ENCODE measurements at regions not wholly inside any gene's neighbourhood (a gene's known extent, or its start where the extent isn't known, plus 50 kb on each side); places are given as distances from the start of the nearest gene placed in this dataset.
"Not testable (repeated sequence)": the region's sequence is repeated elsewhere in the genome, so short reads cannot be mapped to it uniquely, and the experiment has no call there.

DNA sequence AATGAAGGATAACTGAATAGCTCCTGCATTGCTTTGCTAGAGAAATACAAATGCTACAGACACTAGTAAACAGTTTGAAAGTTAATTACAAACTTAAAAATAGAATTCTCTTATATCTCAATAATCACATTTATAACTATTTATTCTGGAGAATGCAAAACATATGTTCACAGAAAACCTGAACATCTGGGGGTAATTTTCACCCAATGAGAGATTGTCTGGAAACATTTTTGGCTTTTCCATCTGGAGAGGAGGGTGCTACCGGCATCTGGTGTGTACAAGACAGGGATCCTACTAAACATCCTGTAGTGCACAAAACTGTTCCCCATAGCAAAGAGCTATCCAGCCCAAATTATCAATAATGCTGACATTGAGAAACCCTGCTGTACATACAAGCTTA is 378.4 kb upstream of the CHORDC1 start:
- peak; percentile 22 for DNase-seq

DNA sequence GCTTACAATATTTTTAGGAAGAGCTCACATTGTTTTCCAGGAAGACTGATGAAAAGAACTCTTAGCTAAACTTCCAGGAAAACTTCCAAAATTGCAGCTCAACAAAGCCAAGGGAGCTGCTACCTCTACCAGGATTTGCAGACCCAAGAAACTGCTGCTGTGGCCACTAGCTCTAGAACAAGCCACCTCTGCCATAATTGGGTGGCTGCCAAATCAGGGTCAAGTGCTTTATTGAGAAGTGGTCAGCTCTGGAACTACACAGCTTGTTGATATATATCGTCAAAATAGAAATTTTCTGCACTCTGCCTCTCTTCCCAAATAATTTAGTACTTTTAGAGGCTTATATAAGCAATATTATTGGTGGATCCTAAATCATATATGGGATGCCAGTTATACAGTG is 371.8 kb upstream of the CHORDC1 start:
- DNase-seq = no peak

DNA sequence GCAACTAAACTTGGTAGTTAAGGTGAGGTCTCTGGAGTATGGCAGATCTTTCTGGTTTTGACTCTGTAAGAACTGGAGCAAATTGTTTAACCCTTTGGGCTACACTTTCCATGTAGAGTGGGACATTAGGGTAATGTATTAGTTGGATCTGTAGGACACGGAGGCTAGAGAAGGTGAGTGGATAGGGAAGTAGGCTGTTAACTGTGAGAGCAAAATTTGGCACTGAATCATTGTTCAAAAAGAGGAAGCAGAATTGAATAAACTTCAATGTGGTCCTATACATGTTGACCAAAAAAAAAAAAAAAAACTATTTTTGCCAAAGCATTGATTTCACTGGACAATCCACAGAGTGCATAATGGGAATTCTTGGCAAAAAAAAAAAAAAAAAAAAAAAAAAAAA is 370.2 kb upstream of the CHORDC1 start:
- DNase-seq = no peak

DNA sequence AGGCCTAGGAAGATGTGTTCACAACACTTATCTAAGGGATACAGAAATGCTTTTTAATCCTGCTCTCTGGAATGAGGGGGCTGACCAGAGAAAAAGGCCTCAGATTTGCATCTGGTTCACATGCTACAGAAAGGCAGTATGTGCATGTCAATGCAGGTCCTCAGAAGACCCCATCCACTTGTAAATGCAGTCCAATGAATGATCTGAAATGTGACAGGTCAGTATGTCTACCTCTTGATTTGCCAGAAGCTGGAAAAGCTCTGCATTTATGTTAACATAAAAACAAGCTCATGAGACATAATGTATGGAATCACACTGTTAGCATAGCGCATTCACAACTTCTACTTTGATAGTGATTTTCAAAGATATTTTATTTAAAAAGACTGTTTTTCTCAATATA is 367.4 kb upstream of the CHORDC1 start:
- DNase-seq = no peak

DNA sequence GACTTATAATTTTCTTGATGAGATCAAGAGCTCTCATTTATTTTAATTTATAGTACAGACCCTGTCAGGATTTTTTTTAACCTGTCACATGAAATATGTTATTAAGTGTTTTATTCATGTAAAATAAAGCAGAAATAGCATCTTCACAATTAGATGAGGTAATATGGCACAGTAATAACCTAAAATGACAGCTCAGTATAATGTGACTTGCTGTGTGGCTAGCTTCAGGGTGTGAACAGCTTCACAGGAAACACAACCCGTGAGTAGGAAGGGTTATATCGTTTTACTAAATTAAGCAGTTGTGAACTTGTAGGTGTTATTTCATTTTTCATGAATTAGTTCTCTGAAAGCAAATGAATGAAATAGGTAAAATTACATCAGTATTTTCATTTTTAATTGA is 366.9 kb upstream of the CHORDC1 start:
- no peak for DNase-seq

DNA sequence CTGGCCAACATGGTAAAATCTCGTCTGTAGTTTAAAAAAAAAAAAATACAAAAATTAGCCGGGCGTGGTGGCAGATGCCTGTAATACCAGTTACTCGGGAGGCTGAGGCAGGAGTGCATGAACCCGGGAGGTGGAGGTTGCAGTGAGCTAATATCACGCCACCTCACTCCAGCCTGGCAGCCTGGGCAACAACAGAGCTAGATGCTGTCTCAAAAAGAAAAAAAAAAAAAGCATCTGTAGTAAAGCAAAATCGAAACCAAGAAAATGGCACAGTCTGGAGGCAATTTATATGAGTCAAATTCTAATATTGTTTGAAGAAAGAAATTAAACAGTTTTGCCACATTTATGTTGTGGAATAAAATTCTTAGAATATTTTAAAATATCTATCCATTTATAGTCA is 365.0 kb upstream of the CHORDC1 start:
- no peak for DNase-seq

DNA sequence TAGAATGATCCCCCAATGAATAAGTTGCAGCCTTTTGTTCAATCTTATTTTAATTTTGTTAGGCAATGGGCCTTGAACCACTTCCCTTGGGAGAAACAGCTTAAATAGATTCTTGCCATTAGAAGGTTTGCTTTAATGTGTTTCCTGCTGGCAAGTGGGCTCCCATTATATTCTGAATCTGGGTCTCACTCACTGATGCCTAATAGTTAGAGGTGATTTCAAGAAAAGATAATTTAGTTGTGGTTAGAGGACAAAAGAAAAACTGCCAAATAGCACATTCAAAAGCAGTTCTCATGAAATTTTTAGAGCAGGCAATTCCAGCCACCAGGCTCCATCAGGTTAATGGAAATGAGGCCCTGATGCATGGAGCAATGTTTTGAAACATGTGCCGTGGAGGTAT is 362.6 kb upstream of the CHORDC1 start:
- no peak for DNase-seq

DNA sequence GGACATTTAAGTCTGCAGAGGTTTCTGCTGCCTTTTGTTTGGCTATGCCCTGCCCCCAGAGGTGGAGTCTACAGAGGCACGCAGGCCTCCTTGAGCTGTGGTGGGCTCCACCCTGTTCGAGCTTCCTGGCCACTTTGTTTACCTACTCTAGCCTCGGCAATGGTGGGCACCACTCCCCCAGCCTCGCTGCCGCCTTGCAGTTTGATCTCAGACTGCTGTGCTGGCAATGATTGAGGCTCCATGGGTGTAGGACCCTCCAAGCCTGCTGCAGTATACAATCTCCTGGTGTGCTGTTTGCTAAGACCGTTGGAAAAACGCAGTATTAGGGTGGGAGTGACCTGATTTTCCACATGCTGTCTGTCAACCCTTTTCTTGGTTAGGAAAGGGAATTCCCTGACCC is 360.1 kb upstream of the CHORDC1 start:
- not testable (repeated sequence) for DNase-seq

DNA sequence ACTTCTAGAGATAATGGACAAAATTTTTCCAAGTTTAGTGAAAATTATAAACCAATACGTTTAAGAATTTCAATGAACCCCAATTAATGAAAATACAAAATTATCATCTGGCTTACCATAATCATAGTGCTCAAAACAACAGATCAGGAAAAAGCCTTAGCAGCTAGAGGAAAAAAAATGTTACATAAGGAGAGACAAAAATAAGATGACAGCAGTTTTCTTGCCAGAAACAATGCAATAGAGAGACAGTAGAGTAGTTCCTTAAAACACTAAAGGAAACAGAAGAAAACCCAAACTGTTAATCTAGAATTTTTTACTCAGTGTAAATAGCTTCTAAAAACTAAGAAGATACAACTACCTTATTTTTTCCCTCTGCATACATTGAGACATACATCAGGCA is 341.7 kb upstream of the CHORDC1 start:
- DNase-seq = no peak

DNA sequence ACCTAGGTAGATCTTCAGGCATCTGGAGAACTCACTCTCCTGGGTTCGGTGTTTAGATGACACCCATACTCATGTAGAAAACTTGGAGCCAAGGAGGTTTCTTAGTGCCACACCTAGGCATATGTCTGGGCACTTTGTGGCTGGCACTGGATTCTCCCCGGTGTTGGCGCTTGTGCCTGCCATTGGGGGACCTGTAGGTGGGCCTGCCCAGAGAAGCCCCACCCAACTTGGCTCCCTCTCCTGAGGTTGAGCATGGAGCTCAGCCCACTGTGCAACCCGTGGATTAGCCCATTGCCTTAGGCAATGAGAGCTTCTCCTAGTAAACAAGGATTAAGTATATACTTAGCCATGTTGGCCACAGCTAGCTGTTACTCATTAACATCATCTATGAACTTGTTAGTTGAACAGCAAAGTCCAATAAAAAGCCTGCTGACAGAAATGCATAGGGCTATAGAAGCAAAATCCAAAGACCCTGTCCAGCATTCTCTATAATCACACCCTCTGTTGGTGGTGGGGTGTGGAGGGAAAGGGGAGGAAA is 335.5 kb upstream of the CHORDC1 start:
- no peak for DNase-seq

DNA sequence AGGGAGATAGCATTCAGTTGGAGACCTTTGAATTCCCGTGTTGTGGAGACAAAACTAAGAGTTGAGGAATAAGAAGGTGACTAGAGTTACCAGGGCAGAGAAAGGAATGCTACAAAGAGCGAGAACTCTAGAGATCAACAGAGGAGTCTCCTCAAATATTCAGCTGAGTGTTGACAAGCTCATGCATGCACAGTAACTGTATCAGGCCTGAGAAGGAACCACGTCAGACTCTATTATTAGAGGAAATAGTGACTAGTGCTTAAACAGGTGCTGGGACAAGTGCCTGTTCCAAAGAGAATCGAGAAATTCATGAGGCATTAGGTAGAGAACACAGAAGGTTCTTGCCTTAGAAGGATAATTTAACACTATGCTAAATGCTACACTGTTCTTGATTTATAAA is 333.8 kb upstream of the CHORDC1 start:
- DNase-seq = no peak

DNA sequence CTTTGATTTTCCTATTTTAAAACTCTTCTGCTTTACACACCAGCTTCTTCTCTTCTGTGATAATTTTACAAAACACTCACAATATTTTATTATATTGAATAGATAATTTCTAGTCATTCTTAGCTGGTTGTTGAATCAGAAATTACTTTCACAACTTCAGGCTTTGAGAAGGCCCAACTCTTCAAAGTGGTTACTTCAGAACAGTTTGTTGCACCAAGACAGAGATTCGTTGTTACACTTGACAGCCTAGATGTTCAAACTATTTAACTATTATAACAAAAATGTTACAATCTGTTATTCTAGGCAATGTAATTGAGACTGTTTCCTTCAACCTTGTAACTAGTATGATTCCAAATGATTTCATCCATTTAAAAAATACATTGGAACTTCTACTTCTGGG is 333.2 kb upstream of the CHORDC1 start:
- no peak for DNase-seq

DNA sequence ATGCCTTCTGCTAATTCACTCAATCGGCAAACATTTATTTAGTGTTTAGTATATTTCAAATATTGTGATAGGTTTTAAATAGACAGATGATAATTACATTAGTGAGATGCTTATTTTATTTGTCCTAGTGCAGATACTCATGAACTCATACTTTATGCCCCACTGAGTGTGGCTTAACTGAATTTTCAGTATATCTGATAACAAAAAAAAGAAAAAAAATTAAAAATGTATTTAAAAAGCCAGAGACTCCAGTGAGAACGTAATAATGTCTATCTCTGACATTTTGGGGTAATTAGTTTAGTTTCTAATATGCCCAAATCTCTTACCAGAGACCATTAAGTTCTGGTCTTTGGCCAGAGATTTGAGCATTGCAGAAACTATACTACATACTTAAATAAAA is 332.6 kb upstream of the CHORDC1 start:
- DNase-seq = no peak

DNA sequence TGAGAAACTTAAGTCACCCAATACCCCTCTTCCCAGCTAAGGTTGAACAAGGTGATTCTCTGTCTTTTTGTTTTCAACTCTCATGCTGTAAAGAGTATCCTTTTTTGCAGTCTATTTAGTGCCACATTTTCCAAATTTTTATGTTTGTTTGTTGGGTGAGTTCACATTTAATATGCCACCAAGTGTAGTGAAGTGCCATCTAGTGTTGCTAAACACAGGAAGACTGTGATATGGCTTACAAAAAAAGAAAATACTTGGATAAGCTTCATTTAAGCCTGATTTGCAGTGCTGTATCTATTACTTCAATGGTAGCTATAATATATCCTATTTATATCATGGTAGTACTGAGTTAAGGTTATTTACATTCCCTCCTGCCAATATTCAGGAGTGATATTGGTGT is 319.2 kb upstream of the CHORDC1 start:
- no peak for DNase-seq

DNA sequence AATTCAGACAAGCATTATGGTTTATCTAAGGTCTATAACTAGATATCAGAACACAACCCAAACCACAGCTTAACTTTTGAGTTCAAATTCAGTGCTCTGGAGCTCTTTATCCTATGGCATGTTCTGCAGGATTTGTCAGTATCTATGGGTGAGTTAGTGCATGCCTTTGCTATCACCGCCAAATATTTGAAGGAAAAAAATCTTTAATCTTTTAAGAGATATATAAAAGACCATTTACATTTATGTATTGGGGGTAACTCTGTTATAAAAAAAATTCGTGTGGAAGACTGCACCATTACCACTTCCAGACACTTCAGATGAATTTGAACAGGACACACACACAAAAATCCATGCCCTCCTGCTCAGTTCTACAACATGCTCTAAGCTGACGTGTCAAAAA is 313.5 kb upstream of the CHORDC1 start:
- no peak for DNase-seq

DNA sequence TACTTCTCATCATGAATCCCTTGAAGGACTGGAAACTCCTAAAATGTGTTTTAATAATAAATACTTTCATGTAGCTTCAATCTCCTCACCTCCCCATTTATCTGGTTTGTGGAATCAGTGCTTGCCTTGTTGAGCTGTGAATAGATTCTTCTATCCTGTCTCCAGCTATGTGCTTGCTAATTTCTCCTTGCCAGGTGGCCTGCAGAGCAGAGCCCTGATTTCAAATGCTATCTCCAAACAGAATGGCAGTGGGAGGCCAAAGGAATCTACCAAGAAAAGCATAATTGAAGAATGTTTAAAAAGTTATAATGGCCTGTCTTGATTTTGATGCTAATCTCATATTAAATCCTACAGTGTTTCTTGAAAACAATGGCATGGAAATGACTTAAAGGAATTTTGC is 309.3 kb upstream of the CHORDC1 start:
- no peak for DNase-seq

DNA sequence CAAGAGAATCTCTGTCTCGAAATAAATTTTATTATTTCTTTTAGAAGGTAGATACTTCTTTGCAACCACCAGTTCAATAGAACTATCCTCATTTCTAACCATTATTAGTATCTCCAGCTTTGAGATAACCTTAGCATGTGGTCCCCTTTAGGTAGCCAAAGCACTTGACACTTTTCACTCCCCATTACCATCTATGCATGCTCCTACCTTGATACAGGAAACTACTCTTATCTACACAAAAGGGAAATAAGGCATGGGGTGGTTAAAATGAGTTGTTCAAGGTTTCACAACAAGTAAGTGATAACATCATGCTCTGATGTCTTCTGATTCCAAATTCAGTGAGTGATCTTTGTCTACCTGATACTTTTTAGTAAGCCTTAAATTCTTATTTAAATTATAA is 308.2 kb upstream of the CHORDC1 start:
- no peak for DNase-seq

DNA sequence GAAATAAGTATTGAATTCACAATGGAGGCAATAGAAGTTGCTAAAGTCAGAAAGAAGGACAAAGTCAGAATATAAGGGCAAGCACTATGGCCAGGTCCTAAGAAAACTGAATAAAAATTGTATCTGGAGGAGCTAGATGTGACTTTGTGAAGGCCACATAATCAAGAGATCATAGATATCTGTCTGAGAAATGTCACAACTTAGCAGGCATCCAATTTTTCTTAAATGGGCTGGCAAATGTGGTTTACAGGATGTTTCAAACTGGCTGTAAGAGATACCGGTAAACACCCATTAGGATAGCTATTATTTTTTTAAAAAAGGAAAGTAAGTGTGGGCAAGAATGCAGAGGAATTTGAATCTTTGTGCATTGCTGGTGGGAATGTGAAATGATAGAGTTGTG is 303.1 kb upstream of the CHORDC1 start:
- no peak for DNase-seq

DNA sequence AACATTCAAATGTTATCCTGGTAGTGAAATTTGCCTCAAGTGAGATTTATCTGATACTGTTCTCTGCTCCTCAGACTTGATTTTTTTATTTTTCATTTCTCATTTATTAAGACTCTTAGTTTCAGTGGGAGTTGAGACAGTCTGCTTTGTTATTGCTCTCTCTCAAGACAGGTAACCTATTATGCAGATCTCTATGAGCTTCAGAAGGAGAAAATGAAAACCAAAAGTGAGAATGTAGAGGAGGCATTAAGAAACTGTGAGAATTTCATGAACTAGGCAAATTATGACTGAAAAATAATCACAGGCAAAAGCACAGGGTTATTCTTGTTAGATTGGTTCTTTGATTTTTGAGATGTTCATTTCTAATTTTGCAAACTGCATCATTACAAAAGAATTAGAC is 290.0 kb upstream of the CHORDC1 start:
- no peak for DNase-seq

DNA sequence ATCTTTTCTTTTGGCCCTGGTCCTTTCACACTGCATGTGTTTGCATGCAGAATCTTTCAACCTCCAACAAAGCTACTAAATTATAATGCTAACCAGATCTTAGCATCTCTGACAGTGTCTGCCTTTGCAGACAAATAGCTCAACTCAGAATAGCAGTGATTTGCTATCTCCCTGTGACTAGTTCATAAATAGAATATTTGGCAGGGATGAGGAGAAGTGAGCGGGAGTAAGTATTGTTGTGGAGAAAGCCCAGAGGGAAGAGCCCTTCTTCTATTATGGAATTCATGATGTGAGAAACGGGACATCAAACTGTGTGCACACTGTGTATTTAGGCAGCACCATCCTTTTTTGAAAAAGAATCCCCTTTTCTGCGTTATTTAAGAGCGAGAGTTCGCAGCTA is 288.0 kb upstream of the CHORDC1 start:
- DNase-seq = no peak

DNA sequence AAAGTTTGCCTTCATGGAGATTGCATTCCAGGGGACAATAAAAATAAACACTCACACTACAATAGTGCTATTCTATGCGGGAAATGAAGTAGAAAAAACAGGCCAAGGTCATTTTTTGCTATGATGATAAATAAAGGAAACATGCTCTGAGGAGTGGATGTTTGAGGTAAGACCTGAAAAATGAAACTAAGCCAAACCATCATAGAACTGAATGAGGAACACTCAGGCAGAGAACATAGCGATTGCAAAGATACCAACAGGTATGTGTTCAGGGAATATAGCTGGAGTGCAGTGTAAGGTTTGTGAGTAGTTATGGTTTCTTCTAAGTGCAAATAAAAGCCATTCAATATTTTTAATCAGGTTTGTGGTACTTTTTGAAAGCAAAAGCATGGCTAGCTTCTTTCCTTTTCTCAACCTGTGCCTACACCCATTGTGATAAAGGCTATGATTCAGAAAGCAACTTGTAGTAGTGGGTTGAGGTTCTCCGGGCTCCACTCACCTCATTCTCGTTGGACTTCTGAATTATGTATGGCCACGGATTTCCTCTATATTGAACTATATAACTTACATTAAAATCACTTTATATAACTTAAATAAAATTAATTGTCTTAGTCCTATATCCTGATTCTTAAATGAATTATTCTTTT is 278.2 kb upstream of the CHORDC1 start:
- no peak for DNase-seq

DNA sequence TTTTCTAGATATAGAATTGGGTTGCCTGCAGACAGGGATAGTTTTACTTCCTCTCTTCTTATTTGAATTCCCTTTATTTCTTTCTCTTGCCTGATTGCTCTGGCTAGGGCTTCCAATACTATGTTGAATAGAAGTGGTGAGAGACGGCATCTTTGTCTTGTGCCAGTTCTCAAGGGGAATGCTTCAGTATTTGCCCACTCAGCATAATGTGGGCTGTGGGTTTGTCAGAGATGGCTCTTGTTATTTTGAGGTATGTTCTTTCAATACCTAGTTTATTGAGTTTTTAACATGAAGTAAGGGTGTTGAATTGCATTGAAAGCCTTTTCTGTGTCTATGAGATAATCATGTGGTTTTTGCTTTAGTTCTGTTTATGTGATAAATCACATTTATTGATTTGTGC is 273.9 kb upstream of the CHORDC1 start:
- DNase-seq = no peak

DNA sequence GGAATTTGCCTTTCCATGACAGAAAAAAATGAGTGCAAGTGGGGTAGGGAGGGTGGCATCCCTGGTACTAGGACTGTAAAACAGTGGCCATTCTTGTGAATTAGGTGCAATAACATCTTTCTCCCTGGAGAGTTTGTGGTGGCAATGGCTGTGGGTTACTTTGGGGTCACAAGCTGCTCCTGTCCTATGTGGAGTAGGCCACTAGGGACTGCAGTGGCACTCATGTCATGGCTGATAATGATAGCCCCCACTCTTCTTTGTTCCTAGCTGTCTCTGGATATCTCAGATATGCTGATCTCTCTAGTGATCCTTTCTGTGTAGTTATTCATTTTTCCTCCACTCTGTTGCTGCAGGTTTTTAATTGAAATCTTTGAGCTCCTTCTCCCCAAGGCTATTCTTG is 270.5 kb upstream of the CHORDC1 start:
- no peak for DNase-seq

DNA sequence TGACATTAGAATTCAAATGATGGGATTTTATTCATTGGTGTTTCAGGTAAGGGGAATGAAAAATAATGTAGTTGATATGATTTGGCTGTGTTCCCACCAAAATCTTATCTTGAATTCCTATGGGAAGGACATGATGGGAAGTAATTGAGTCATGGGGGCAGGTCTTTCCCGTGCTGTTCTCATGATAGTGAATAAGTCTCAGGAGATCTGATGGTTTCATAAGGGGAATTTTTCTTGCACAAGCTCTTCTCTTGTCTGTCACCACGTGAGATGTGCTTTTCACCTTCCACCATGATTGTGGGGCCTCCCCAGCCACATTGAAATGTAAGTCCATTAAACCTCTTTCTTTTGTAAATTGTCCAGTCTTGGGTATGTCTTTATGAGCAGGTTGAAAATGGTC is 268.6 kb upstream of the CHORDC1 start:
- no peak for DNase-seq

DNA sequence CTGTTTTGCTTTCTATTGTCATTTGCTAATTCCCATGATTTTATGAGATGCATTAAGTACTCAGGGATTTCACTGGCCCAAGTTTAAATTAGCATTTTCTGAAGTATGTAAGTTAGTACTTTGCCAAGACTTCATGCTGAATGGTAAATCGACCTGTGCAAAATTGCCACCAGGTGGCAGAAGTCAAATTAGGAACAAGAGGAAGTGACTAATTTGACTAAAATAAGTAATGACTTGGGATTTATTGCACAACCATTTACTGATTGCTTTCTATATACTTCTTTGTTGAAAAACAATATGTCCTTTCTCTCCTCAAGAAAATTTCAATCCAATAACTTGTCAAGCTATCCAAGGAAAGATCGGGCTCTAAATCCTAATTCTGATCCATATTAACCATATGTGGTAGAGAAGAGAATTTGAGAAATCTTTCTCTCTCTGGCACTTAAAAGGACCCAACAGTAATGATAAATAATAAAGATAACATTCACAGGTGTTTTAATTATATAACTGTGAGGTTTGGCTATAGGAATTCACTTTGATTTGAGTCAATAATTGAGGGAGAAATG is 253.7 kb upstream of the CHORDC1 start:
- DNase-seq = no peak

Data from NCI-H1694 treated with DMSO at 0.1 percent for 48 hours (cell line).